GM12878 (cell line): ENCODE measurements at regions not wholly inside any gene's neighbourhood (a gene's known extent, or its start where the extent isn't known, plus 50 kb on each side); places are given as distances from the start of the nearest gene placed in this dataset.
A peak's percentile ranks its signal among the peaks of the same experiment; 100 is the strongest.

Source experiments
- ATAC-seq: fragments of 200-7000 bp; cut with Tn5 transposase; 3 replicates; pipeline ENCODE4 v1.9.1; 2020; ENCODE audit warnings: mild to moderate bottlenecking, moderate library complexity
- BruUV-seq: library from RNA; stranded (reverse); fragments of 400-500 nt; replicated peaks from 2 replicates; lab custom pipeline; 2021; lab: Mats Ljungman, UMichigan
- CTCF ChIA-PET: fragments of 300-600 bp; sonication (Branson Sonifier 250); formaldehyde crosslinking; extraction: SDS; loops from one replicate; lab custom pipeline; 2021; ENCODE audit warnings: inconsistent platforms; lab: Yijun Ruan, JAX
- POLR2A ChIA-PET: fragments of 350-600 bp; formaldehyde crosslinking; extraction: SDS; loops from one replicate; lab custom pipeline; 2021; ENCODE audit warnings: inconsistent platforms; lab: Charles Lee
- RAD21 ChIA-PET: fragments of 300-600 bp; sonication (Branson Sonifier 250); formaldehyde crosslinking; loops from one replicate; lab custom pipeline; 2023; ENCODE audit warnings: antibody characterized with exemption; ENCODE audit not compliant: unreplicated experiment; lab: Charles Lee
- SMC1A ChIA-PET: fragments of 300-600 bp; sonication (Branson Sonifier 250); formaldehyde crosslinking; loops from one replicate; lab custom pipeline; 2023; ENCODE audit not compliant: unreplicated experiment, uncharacterized antibody; lab: Charles Lee
- DNase-seq: peaks from one replicate; pipeline ENCODE4 v3.0.0-alpha.2; 2011; ENCODE audit warnings: low read depth, low spot score
- FAIRE-seq: peaks from 3 replicates; lab custom pipeline; 2011; peaks lifted over from hg19 to GRCh38; lab: Jason Lieb, UNC
- H2AFZ ChIP-seq: 2 replicates; pipeline ENCODE4 v1.6.0; 2011; ENCODE audit warnings: low read depth, low read length, control low read depth; ENCODE audit not compliant: control insufficient read depth
- H3K27ac ChIP-seq: 2 replicates; pipeline ENCODE4 v1.5.1; 2011; ENCODE audit warnings: control low read depth; ENCODE audit not compliant: control insufficient read depth, insufficient read depth
- H3K27me3 ChIP-seq, 2 experiments: replicated peaks in 1 of 2; 2 replicates each; pipeline versions ENCODE4 v1.6.0 to v1.6.1; 2011; ENCODE audit warnings: low read length in 1 of 2; ENCODE audit not compliant: control insufficient read depth in 2 of 2, insufficient read depth in 2 of 2
- H3K36me3 ChIP-seq, 2 experiments: 2 replicates each; pipeline ENCODE4 v1.5.1; 2011; ENCODE audit warnings: low read length in 1 of 2; ENCODE audit not compliant: control insufficient read depth in 2 of 2, insufficient read depth in 2 of 2
- H3K4me1 ChIP-seq: 2 replicates; pipeline ENCODE4 v1.6.1; 2011; ENCODE audit warnings: mild to moderate bottlenecking, low read length, moderate library complexity, mixed read lengths; ENCODE audit not compliant: control insufficient read depth, insufficient read depth
- H3K4me2 ChIP-seq: 2 replicates; pipeline ENCODE4 v1.6.0; 2011; ENCODE audit warnings: control low read depth; ENCODE audit not compliant: control insufficient read depth, insufficient read depth
- H3K4me3 ChIP-seq: fragments of 200-600 bp; sonication (generic); 2 replicates; pipeline ENCODE4 v1.5.1; 2016
- H3K79me2 ChIP-seq: 2 replicates; pipeline ENCODE4 v1.6.0; 2011; ENCODE audit warnings: low read length; ENCODE audit not compliant: control insufficient read depth, insufficient read depth
- H3K9ac ChIP-seq: 2 replicates; pipeline ENCODE4 v1.8.0; 2011; ENCODE audit warnings: low read length, control low read depth, mixed read lengths; ENCODE audit not compliant: control insufficient read depth, insufficient read depth
- H3K9me3 ChIP-seq: replicated peaks from 3 replicates; pipeline ENCODE4 v1.5.1; 2011; ENCODE audit warnings: mild to moderate bottlenecking, low read length; ENCODE audit not compliant: control insufficient read depth, insufficient read depth
- H4K20me1 ChIP-seq: 2 replicates; pipeline ENCODE4 v1.6.0; 2011; ENCODE audit not compliant: control insufficient read depth, insufficient read depth
- ASH2L ChIP-seq: fragments of 300-600, 200-600 bp; sonication (generic); IDR thresholded peaks from 2 replicates; pipeline ENCODE4 v1.6.1; 2017; ENCODE audit warnings: low read depth, mild to moderate bottlenecking, borderline replicate concordance
- ATF2 ChIP-seq: IDR thresholded peaks from 2 replicates; pipeline ENCODE4 v1.6.1; 2012; ENCODE audit warnings: low read length, inconsistent platforms
- EGR1 ChIP-seq, 2 experiments: IDR thresholded peaks; 1 replicate in 1 of 2; 2 replicates in 1 of 2; pipeline ENCODE4 v1.6.1; 2011 to 2012; ENCODE audit warnings: low read depth in 2 of 2, low read length in 2 of 2, borderline replicate concordance in 1 of 2, mild to moderate bottlenecking in 1 of 2, moderate library complexity in 1 of 2
- MEF2B ChIP-seq: fragments of 450-650 bp; IDR thresholded peaks from 2 replicates; pipeline ENCODE4 v1.6.1; 2018; ENCODE audit warnings: mild to moderate bottlenecking, moderate library complexity; ENCODE audit not compliant: partially characterized antibody, poor library complexity, severe bottlenecking
- RAD21 ChIP-seq: IDR thresholded peaks from 2 replicates; pipeline ENCODE4 v1.6.1; 2011; ENCODE audit warnings: mild to moderate bottlenecking, low read depth, low read length, moderate library complexity; ENCODE audit not compliant: insufficient read depth
- RAD51 ChIP-seq: fragments of 450-650 bp; IDR thresholded peaks from 2 replicates; pipeline ENCODE4 v1.6.1; 2016; ENCODE audit warnings: moderate library complexity, mild to moderate bottlenecking, inconsistent platforms
- RUNX3 ChIP-seq: IDR thresholded peaks from 2 replicates; pipeline ENCODE4 v1.6.1; 2012; ENCODE audit warnings: low read length, inconsistent platforms
- SMARCA5 ChIP-seq: fragments of 450-650 bp; IDR thresholded peaks from 2 replicates; pipeline ENCODE4 v1.6.1; 2017; ENCODE audit warnings: mild to moderate bottlenecking
- STAT3 ChIP-seq: IDR thresholded peaks from 2 replicates; pipeline ENCODE4 v1.6.1; 2011; ENCODE audit warnings: low read depth, low read length, improper control_type of control experiment
- YBX1 ChIP-seq: fragments of 450-650 bp; IDR thresholded peaks from 2 replicates; pipeline ENCODE4 v1.6.1; 2016; ENCODE audit warnings: antibody characterized with exemption
- WGBS: methylation state at CpG from one replicate; pipeline ENCODE4 v1.1.6; 2016; ENCODE audit warnings: low lambda C conversion rate; ENCODE audit not compliant: insufficient replicate concordance, insufficient coverage; ENCODE audit errors: missing lambda C conversion rate; 5-methylcytosine and 5-hydroxymethylcytosine counted together
- in situ Hi-C: fragments of 300-500 bp; cut with MboI; formaldehyde crosslinking; loops from 9 replicates; pipeline ENCODE4 v1.14.3; 2018; ENCODE audit warnings: mixed read lengths
- intact Hi-C: fragments of 100-400 bp; cut with micrococcal nuclease; formaldehyde crosslinking; loops from one replicate; pipeline ENCODE4 v1.14.2; 2022; ENCODE audit not compliant: unreplicated experiment

GRCh38 chr14:36069535-36069900 is 107.0 kb downstream of the PTCSC3 start (continued):
- TF ChIP-seq ATF2, result no peak
- TF ChIP-seq RAD21, result peak; percentile 73
- no peak for TF ChIP-seq STAT3

- FAIRE-seq (no peak), DNase-seq (no peak), ATAC-seq (peak; percentile 9; the same call in 2 of the 3 replicates)
- H3K27ac ChIP-seq, result no peak overlapping the region
- CTCF ChIA-PET, result interaction anchor here (0.7 to 10.4 kb wide), 51 partner anchors 9 to 873 kb away, joined by 3 to 224 read pairs (median 4); partner anchors contain the start of gene MBIP
- BruUV-seq, result no TSS peak
- no peaks in the 10 kb centered on the region for H4K20me1 ChIP-seq
- H3K4me3 ChIP-seq, result no peak overlapping the region
- no peaks in the 10 kb centered on the region for H3K4me1 ChIP-seq
- H3K79me2 ChIP-seq, result no peaks in the 10 kb centered on the region
- TF ChIP-seq MEF2B, result peak; percentile 25
- no peak for TF ChIP-seq ASH2L
- TF ChIP-seq RUNX3, result no peak
- no peak for TF ChIP-seq YBX1
- TF ChIP-seq SMARCA5, result no peak
- no peak for TF ChIP-seq EGR1 (IDR thresholded peaks at IDR 0.05; ENCODE audit: borderline replicate concordance in 1 of 2, low read depth in 2 of 2, low read length in 2 of 2)
- TF ChIP-seq RAD51, result peak; percentile 79
- RAD21 ChIA-PET, result interaction anchor here (0.9 to 4.5 kb wide), 12 partner anchors 14 to 873 kb away, joined by 3 to 65 read pairs (median 4); no protein-coding TSS in a partner anchor
- no peaks in the 10 kb centered on the region for H3K36me3 ChIP-seq
- intact Hi-C loops, result loop anchor here (1.0 to 2.0 kb wide), 2 partner anchors 106 to 186 kb away; no protein-coding TSS in a partner anchor
- H3K27me3 ChIP-seq, result no peaks in the 10 kb centered on the region
- POLR2A ChIA-PET, result interaction anchor here (0.7 to 1.4 kb wide), 2 partner anchors 186 to 304 kb away, joined by 3 to 4 read pairs; no protein-coding TSS in a partner anchor
- H3K9ac ChIP-seq, result no peak overlapping the region
- in situ Hi-C loops, result loop anchor here (5.0 to 10.0 kb wide), 3 partner anchors 187 to 536 kb away; no protein-coding TSS in a partner anchor
- no peaks in the 10 kb centered on the region for H3K9me3 ChIP-seq
- H2AFZ ChIP-seq, result no peak overlapping the region
- 69% methylated on average over 11 of the region's 11 CpGs for WGBS
- H3K4me2 ChIP-seq, result no peak overlapping the region
- SMC1A ChIA-PET, result interaction anchor here (0.9 to 6.4 kb wide), 16 partner anchors 9 to 873 kb away, joined by 3 to 83 read pairs (median 7); no protein-coding TSS in a partner anchor
These were observed 107.6 kb downstream of the PTCSC3 start for GRCh38 chr14:36068777-36069534.
